Tibial nerve (tissue), 3 donors: ENCODE measurements at regions not wholly inside any gene's neighbourhood (a gene's known extent, or its start where the extent isn't known, plus 50 kb on each side); places are given as distances from the start of the nearest gene placed in this dataset.

Source experiments
- CTCF ChIP-seq, 5 experiments: fragments of 200-600 bp in 3 of 5; fragments of 450-650 bp in 2 of 5; sonication (generic) in 3 of 5; IDR thresholded peaks; one replicate each; pipeline ENCODE4 v1.5.1; 2016 to 2019; ENCODE audit warnings: antibody characterized with exemption in 5 of 5, mild to moderate bottlenecking in 3 of 5, moderate library complexity in 2 of 5
- POLR2A ChIP-seq, 2 donors: fragments of 450-650 bp; IDR thresholded peaks; one replicate each; pipeline ENCODE4 v1.6.1; 2017; ENCODE audit warnings: antibody characterized with exemption in 2 of 2, mild to moderate bottlenecking in 2 of 2, moderate library complexity in 2 of 2

GRCh38 chr20:50273601-50274491, 83.2 kb downstream of the CEBPB start:
- no peak for TF ChIP-seq CTCF (IDR thresholded peaks at IDR 0.05)
- no peak for TF ChIP-seq POLR2A (IDR thresholded peaks at IDR 0.05)
